Inflammatory macrophage (primary cell): ENCODE measurements at regions not wholly inside any gene's neighbourhood (a gene's known extent, or its start where the extent isn't known, plus 50 kb on each side); places are given as distances from the start of the nearest gene placed in this dataset.

Experiments
- DNase-seq, 2 donors: peaks; one replicate each; pipeline ENCODE4 v3.0.0-alpha.2; 2020 to 2022

- no peak for DNase-seq
These were observed 174.5 kb downstream of the INHBB start for GRCh38 chr2:120520454-120520853.

- DNase-seq = peak; percentile 37 to 40
These were observed 175.3 kb downstream of the INHBB start for GRCh38 chr2:120520929-120521912.

- DNase-seq = no peak
These were observed 176.3 kb downstream of the INHBB start for GRCh38 chr2:120522151-120522751.

GRCh38 chr2:120523766-120524165 lies 177.8 kb downstream of the INHBB start:
- DNase-seq = no peak

GRCh38 chr2:120524174-120524573 lies 178.2 kb downstream of the INHBB start:
- no peak for DNase-seq

GRCh38 chr2:120525056-120526046 lies 179.4 kb downstream of the INHBB start:
- peak; percentile 18 to 40 for DNase-seq

GRCh38 chr2:120526047-120526562 lies 180.2 kb downstream of the INHBB start:
- DNase-seq = no peak

GRCh38 chr2:120526997-120527945 lies 181.3 kb downstream of the INHBB start:
- DNase-seq = no peak

- DNase-seq = no peak
These were observed 182.2 kb downstream of the INHBB start for GRCh38 chr2:120528051-120528692.

- no peak for DNase-seq
These were observed 182.7 kb downstream of the INHBB start for GRCh38 chr2:120528693-120529076.

GRCh38 chr2:120530781-120531180 lies 184.8 kb downstream of the INHBB start:
- no peak for DNase-seq

GRCh38 chr2:120531365-120531764 lies 185.4 kb downstream of the INHBB start:
- DNase-seq = no peak

GRCh38 chr2:120531863-120532600 lies 186.1 kb downstream of the INHBB start:
- DNase-seq = no peak

- no peak for DNase-seq
These were observed 187.7 kb downstream of the INHBB start for GRCh38 chr2:120533625-120534024.

- no peak for DNase-seq
These were observed 188.5 kb downstream of the INHBB start for GRCh38 chr2:120534457-120534856.

GRCh38 chr2:120535081-120535480 lies 189.1 kb downstream of the INHBB start:
- no peak for DNase-seq

- no peak for DNase-seq
These were observed 190.2 kb downstream of the INHBB start for GRCh38 chr2:120536141-120536540.

GRCh38 chr2:120538691-120539423 lies 192.9 kb downstream of the INHBB start:
- DNase-seq = no peak

- DNase-seq = no peak
These were observed 193.5 kb downstream of the INHBB start for GRCh38 chr2:120539424-120539936.
